ENCODE measurements at regions not wholly inside any gene's neighbourhood (a gene's known extent, or its start where the extent isn't known, plus 50 kb on each side); places are given as distances from the start of the nearest gene placed in this dataset.

GRCh38 chr7:18402488-18403183, 92.9 kb upstream of the HDAC9 start:
- H3K9me3 ChIP-seq, result no peaks in the 10 kb centered on the region
- H3K4me1 ChIP-seq, result peaks cover 4% of the 10 kb centered on the region
- intact Hi-C loops (cut with DNase I), result no loop called here
- H3K36me3 ChIP-seq, result no peaks in the 10 kb centered on the region
- no peak overlapping the region for H3K27ac ChIP-seq
- no peak for TF ChIP-seq POLR2A (IDR thresholded peaks at IDR 0.05)
- TF ChIP-seq POLR2AphosphoS5 (IDR thresholded peaks at IDR 0.05; ENCODE audit: insufficient read depth in 1 of 2, low read depth in 1 of 2), result no peak
- TF ChIP-seq CTCF (IDR thresholded peaks at IDR 0.05), result no peak
- H3K27me3 ChIP-seq, result no peaks in the 10 kb centered on the region
- DNase-seq (ENCODE audit: extremely low spot score in 2 of 2), result no peak
- no peak overlapping the region for H3K4me3 ChIP-seq

DNA sequence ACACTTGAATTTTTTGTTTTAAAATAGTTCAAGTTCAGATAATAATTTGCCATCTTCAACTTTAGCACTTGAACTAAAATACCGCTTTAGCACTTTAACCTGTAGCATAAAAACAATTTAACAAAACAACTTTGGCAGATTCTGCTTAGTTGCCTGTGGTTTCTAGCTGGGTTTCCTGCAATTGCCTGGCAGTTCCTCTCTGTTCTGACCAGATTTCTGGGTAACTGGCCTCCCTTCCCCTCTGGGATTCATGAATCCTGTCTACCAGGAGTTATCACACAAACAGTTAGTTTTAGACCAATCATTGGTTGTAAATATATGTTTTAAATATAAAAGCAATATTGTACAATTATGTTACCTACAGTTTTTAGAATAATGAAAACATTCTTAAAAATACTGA, 89.8 kb upstream of the HDAC9 start:
- intact Hi-C loops (cut with DNase I), result no loop called here
- Histone ChIP-seq H3K36me3 (no peaks in the 10 kb centered on the region), H3K27me3 (no peaks in the 10 kb centered on the region), H3K4me3 (no peak overlapping the region), H3K4me1 (peaks cover 8% of the 10 kb centered on the region), H3K27ac (no peak overlapping the region), H3K9me3 (no peaks in the 10 kb centered on the region)
- TF ChIP-seq POLR2AphosphoS5 (IDR thresholded peaks at IDR 0.05; ENCODE audit: insufficient read depth in 1 of 2, low read depth in 1 of 2) (no peak), CTCF (IDR thresholded peaks at IDR 0.05) (no peak), POLR2A (IDR thresholded peaks at IDR 0.05) (no peak)
- DNase-seq (ENCODE audit: extremely low spot score in 2 of 2), result no peak

- Histone ChIP-seq H3K4me3 (no peak overlapping the region), H3K36me3 (no peaks in the 10 kb centered on the region), H3K27me3 (no peaks in the 10 kb centered on the region), H3K4me1 (peaks cover 8% of the 10 kb centered on the region), H3K9me3 (no peaks in the 10 kb centered on the region), H3K27ac (no peak overlapping the region)
- no peak for DNase-seq (ENCODE audit: extremely low spot score in 2 of 2)
- no peak for TF ChIP-seq POLR2A (IDR thresholded peaks at IDR 0.05)
- TF ChIP-seq CTCF (IDR thresholded peaks at IDR 0.05), result no peak
- TF ChIP-seq POLR2AphosphoS5 (IDR thresholded peaks at IDR 0.05; ENCODE audit: insufficient read depth in 1 of 2, low read depth in 1 of 2), result no peak
- intact Hi-C loops (cut with DNase I), result no loop called here
Measured at GRCh38 chr7:18407385-18407784, 88.2 kb upstream of the HDAC9 start.

DNA sequence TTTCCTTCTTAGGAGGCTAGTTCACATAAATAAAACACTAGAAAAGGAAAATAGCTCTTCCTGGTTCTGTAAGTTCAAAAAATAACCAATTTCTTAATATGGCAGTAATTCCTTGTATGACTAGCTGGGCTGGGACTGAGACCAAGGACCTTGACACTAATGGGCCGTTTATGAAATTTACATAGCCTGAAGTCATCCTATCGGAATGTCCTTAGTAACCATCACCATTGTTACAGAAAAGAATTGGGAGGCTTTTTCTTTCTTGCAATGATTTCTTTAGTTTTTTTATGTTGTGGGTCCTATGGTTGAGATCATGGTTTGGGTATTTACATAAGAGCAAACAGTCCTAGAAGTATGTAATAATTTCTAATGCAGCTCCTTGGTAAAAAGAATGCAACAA, 87.1 kb upstream of the HDAC9 start:
- no peaks in the 10 kb centered on the region for H3K27me3 ChIP-seq
- TF ChIP-seq POLR2A (IDR thresholded peaks at IDR 0.05) (no peak), POLR2AphosphoS5 (IDR thresholded peaks at IDR 0.05; ENCODE audit: insufficient read depth in 1 of 2, low read depth in 1 of 2) (no peak), CTCF (IDR thresholded peaks at IDR 0.05) (no peak)
- DNase-seq (ENCODE audit: extremely low spot score in 2 of 2), result no peak

DNA sequence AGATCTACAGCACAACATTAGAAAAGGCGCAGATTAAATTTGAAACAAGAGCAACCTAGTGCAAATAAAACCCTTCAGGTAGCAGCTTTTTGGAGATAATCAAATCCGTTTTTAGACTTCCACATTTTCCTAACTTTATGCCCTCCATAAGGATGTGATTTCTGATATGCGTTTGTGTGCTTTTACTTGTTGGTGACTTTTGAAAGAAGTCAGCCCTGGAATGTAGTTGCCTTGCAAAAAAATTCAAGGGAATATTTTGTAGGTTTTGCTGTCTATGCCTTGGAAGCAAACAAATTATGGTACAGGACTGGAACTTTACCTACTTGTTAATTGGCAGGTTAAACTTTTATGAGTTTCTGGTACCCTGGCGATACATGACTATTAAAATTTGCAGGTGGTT, 86.7 kb upstream of the HDAC9 start:
- no peaks in the 10 kb centered on the region for H3K9me3 ChIP-seq
- DNase-seq (ENCODE audit: extremely low spot score in 2 of 2), result no peak
- no peak overlapping the region for H3K27ac ChIP-seq
- no peaks in the 10 kb centered on the region for H3K27me3 ChIP-seq
- peaks cover 8% of the 10 kb centered on the region for H3K4me1 ChIP-seq
- intact Hi-C loops (cut with DNase I), result no loop called here
- TF ChIP-seq CTCF (IDR thresholded peaks at IDR 0.05) (no peak), POLR2A (IDR thresholded peaks at IDR 0.05) (no peak), POLR2AphosphoS5 (IDR thresholded peaks at IDR 0.05; ENCODE audit: insufficient read depth in 1 of 2, low read depth in 1 of 2) (no peak)
- H3K36me3 ChIP-seq, result no peaks in the 10 kb centered on the region
- H3K4me3 ChIP-seq, result no peak overlapping the region

More for the DNA sequence above, 87.1 kb upstream of the HDAC9 start:
- no peak overlapping the region for H3K4me3 ChIP-seq
- H3K27ac ChIP-seq, result no peak overlapping the region
- H3K4me1 ChIP-seq, result peaks cover 8% of the 10 kb centered on the region
- no peaks in the 10 kb centered on the region for H3K9me3 ChIP-seq
- H3K36me3 ChIP-seq, result no peaks in the 10 kb centered on the region
- intact Hi-C loops (cut with DNase I), result no loop called here
